HG03521 (cell line): ENCODE measurements at regions not wholly inside any gene's neighbourhood (a gene's known extent, or its start where the extent isn't known, plus 50 kb on each side); places are given as distances from the start of the nearest gene placed in this dataset.

ENCODE experiments used
- ATAC-seq: cut with Tn5 transposase; IDR thresholded peaks from one replicate; pipeline ENCODE4 v1.9.1; 2021; ENCODE audit warnings: mild to moderate bottlenecking, moderate library complexity; ENCODE audit not compliant: unreplicated experiment

GRCh38 chr16:73383988-73384365 is 336.0 kb upstream of the ZFHX3 start:
- no peak for ATAC-seq

- ATAC-seq = no peak
Observed at GRCh38 chr16:73383195-73383987, 335.5 kb upstream of the ZFHX3 start.

- ATAC-seq = no peak
Observed at GRCh38 chr16:73378471-73378870, 330.5 kb upstream of the ZFHX3 start.

GRCh38 chr16:73371584-73372319 is 323.8 kb upstream of the ZFHX3 start:
- no peak for ATAC-seq

GRCh38 chr16:73369851-73370250 is 321.9 kb upstream of the ZFHX3 start:
- no peak for ATAC-seq

- no peak for ATAC-seq
Observed at GRCh38 chr16:73368715-73369114, 320.8 kb upstream of the ZFHX3 start.

GRCh38 chr16:73365016-73365551 is 317.2 kb upstream of the ZFHX3 start:
- ATAC-seq = no peak

- no peak for ATAC-seq
Observed at GRCh38 chr16:73364413-73364812, 316.5 kb upstream of the ZFHX3 start.

- no peak for ATAC-seq
Observed at GRCh38 chr16:73361061-73361460, 313.1 kb upstream of the ZFHX3 start.

- no peak for ATAC-seq
Observed at GRCh38 chr16:73356401-73357079, 308.6 kb upstream of the ZFHX3 start.

- ATAC-seq = no peak
Observed at GRCh38 chr16:73355981-73356380, 308.1 kb upstream of the ZFHX3 start.

GRCh38 chr16:73354434-73354833 is 306.5 kb upstream of the ZFHX3 start:
- ATAC-seq = no peak

GRCh38 chr16:73350707-73351452 is 303.0 kb upstream of the ZFHX3 start:
- no peak for ATAC-seq

GRCh38 chr16:73347500-73348375 is 299.8 kb upstream of the ZFHX3 start:
- no peak for ATAC-seq

GRCh38 chr16:73339821-73340220 is 291.9 kb upstream of the ZFHX3 start:
- no peak for ATAC-seq

GRCh38 chr16:73337373-73338296 is 289.7 kb upstream of the ZFHX3 start:
- no peak for ATAC-seq

- ATAC-seq = no peak
Observed at GRCh38 chr16:73329358-73330286, 281.7 kb upstream of the ZFHX3 start.
